Panc1 (cell line): ENCODE measurements at regions not wholly inside any gene's neighbourhood (a gene's known extent, or its start where the extent isn't known, plus 50 kb on each side); places are given as distances from the start of the nearest gene placed in this dataset.

ENCODE experiments used
- POLR2AphosphoS5 ChIP-seq: IDR thresholded peaks from 2 replicates; pipeline ENCODE4 v1.6.1; 2012; ENCODE audit warnings: mild to moderate bottlenecking, low read depth, low read length, moderate library complexity
- TF ChIP-seq, protein P1 (sequence below): fragments of 450-650 bp; IDR thresholded peaks from 2 replicates; pipeline ENCODE4 v1.5.1; 2017; ENCODE audit warnings: mild to moderate bottlenecking

- TF ChIP-seq, protein P1, sequence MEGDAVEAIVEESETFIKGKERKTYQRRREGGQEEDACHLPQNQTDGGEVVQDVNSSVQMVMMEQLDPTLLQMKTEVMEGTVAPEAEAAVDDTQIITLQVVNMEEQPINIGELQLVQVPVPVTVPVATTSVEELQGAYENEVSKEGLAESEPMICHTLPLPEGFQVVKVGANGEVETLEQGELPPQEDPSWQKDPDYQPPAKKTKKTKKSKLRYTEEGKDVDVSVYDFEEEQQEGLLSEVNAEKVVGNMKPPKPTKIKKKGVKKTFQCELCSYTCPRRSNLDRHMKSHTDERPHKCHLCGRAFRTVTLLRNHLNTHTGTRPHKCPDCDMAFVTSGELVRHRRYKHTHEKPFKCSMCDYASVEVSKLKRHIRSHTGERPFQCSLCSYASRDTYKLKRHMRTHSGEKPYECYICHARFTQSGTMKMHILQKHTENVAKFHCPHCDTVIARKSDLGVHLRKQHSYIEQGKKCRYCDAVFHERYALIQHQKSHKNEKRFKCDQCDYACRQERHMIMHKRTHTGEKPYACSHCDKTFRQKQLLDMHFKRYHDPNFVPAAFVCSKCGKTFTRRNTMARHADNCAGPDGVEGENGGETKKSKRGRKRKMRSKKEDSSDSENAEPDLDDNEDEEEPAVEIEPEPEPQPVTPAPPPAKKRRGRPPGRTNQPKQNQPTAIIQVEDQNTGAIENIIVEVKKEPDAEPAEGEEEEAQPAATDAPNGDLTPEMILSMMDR = no peak
- no peak for TF ChIP-seq POLR2AphosphoS5
Measured at GRCh38 chr2:133806564-133806963, 238.3 kb upstream of the NCKAP5 start.
